K562 (cell line): ENCODE measurements at regions not wholly inside any gene's neighbourhood (a gene's known extent, or its start where the extent isn't known, plus 50 kb on each side); places are given as distances from the start of the nearest gene placed in this dataset.
A peak's percentile ranks its signal among the peaks of the same experiment; 100 is the strongest.

ENCODE experiments used
- CHD7 ChIP-seq: fragments of 200-600 bp; sonication (generic); IDR thresholded peaks from one replicate; pipeline ENCODE4 v1.6.1; 2012; ENCODE audit warnings: mild to moderate bottlenecking, low read depth, low read length, inconsistent platforms
- ETS1 ChIP-seq: conservative IDR thresholded peaks from 2 replicates; pipeline ENCODE4 v1.6.1; 2011; ENCODE audit warnings: low read depth, mild to moderate bottlenecking, low read length; ENCODE audit not compliant: control insufficient read depth
- KDM4B ChIP-seq, 2 experiments: fragments of 450-650 bp in 1 of 2; sonication (generic) in 1 of 2; IDR thresholded peaks; 2 replicates each; pipeline ENCODE4 v1.6.1; 2016 to 2017; ENCODE audit warnings: borderline replicate concordance in 2 of 2, antibody characterized with exemption in 1 of 2, low read depth in 1 of 2, mild to moderate bottlenecking in 1 of 2
- MAFK ChIP-seq: IDR thresholded peaks from 2 replicates; pipeline ENCODE4 v1.6.1; 2011; ENCODE audit warnings: low read length, improper control_type of control experiment
- NCOA2 ChIP-seq, 2 experiments: fragments of 450-650 bp; IDR thresholded peaks; 2 replicates each; pipeline ENCODE4 v1.6.1; 2018; ENCODE audit warnings: mild to moderate bottlenecking in 2 of 2, moderate library complexity in 1 of 2; ENCODE audit not compliant: partially characterized antibody in 2 of 2
- ZNF311 ChIP-seq: fragments of 250-450 bp; sonication (Bioruptor Pico); IDR thresholded peaks from 2 replicates; pipeline ENCODE4 v1.4.0; 2020; ENCODE audit warnings: mild to moderate bottlenecking, moderate library complexity
- ZNF609 ChIP-seq: sonication (generic); formaldehyde crosslinking; IDR thresholded peaks from 2 replicates; pipeline ENCODE4 v1.8.1; 2023; ENCODE audit warnings: missing genetic modification reagents, mild to moderate bottlenecking, borderline replicate concordance

GRCh38 chr13:31930901-31931522 is 100.6 kb upstream of the FRY start (continued):
- TF ChIP-seq CHD7 (no peak), NCOA2 (IDR thresholded peaks at IDR 0.05; ENCODE audit: partially characterized antibody in 2 of 2) (no peak), MAFK (peak; percentile 53; the same call in 1 of the 2 replicates), ZNF311 (CRISPR knock-in tag) (no peak), KDM4B (IDR thresholded peaks at IDR 0.05; ENCODE audit: borderline replicate concordance in 2 of 2, low read depth in 1 of 2) (no peak), ZNF609 (no peak), ETS1 (no peak)
